ENCODE measurements at regions not wholly inside any gene's neighbourhood (a gene's known extent, or its start where the extent isn't known, plus 50 kb on each side); places are given as distances from the start of the nearest gene placed in this dataset.

- Histone ChIP-seq H3K79me2 (ENCODE audit: control insufficient read depth, insufficient read depth, low read length) (no peaks in the 10 kb centered on the region), H2AFZ (ENCODE audit: low read depth, low read length) (no peak overlapping the region), H3K4me2 (ENCODE audit: insufficient read depth, low read length) (no peak overlapping the region), H3K9ac (replicated peaks; ENCODE audit: extremely low read depth, insufficient read depth, low read length) (no peak overlapping the region), H3K27ac (ENCODE audit: insufficient read depth, low read depth, low read length) (no peak overlapping the region), H3K9me3 (replicated peaks; ENCODE audit: control insufficient read depth, insufficient read depth, low read length) (peaks cover 3% of the 10 kb centered on the region), H3K4me1 (ENCODE audit: control insufficient read depth, extremely low read depth, insufficient read depth, low read length) (no peaks in the 10 kb centered on the region), H3K36me3 (ENCODE audit: control insufficient read depth in 2 of 2, extremely low read depth in 1 of 2, insufficient read depth in 2 of 2, low read length in 2 of 2) (no peaks in the 10 kb centered on the region), H3K27me3 (ENCODE audit: control insufficient read depth in 2 of 2, insufficient read depth in 2 of 2, low read length in 2 of 2) (no peaks in the 10 kb centered on the region), H3K4me3 (replicated peaks in 1 of 3; ENCODE audit: insufficient read depth in 1 of 3, low read depth in 1 of 3, low read length in 3 of 3) (no peak overlapping the region), H3K9me1 (replicated peaks; ENCODE audit: control insufficient read depth, extremely low read depth, insufficient read depth, low read length) (no peaks in the 10 kb centered on the region), H4K20me1 (replicated peaks; ENCODE audit: control insufficient read depth, extremely low read depth, insufficient read depth, low read length) (no peaks in the 10 kb centered on the region)
- CTCF ChIA-PET, result no interaction called here
- POLR2A ChIA-PET, result no interaction called here
- DNase-seq (ENCODE audit: low read depth, low spot score), result no peak
- intact Hi-C loops (cut with micrococcal nuclease), result no loop called here
- dilution Hi-C loops (cut with MboI; ENCODE audit: extremely low pct_ligation_motif_present, low sequenced_read_pairs), result no loop called here
- no TSS peak for BruUV-seq (replicated peaks)
- TF ChIP-seq MYC (IDR thresholded peaks at IDR 0.05; ENCODE audit: low read depth, low read length), result no peak
- no peak for TF ChIP-seq POLR2A (IDR thresholded peaks at IDR 0.05; ENCODE audit: low read depth, low read length)
- TF ChIP-seq POLR2AphosphoS5 (IDR thresholded peaks at IDR 0.05; ENCODE audit: insufficient read depth, low read depth, low read length), result no peak
- no peak for TF ChIP-seq EZH2 (IDR thresholded peaks at IDR 0.05; ENCODE audit: borderline replicate concordance, low read depth, low read length, severe bottlenecking)
- TF ChIP-seq JUN (IDR thresholded peaks at IDR 0.05; ENCODE audit: borderline replicate concordance, insufficient read depth, insufficient read length, low read depth), result no peak
- TF ChIP-seq, protein P1, sequence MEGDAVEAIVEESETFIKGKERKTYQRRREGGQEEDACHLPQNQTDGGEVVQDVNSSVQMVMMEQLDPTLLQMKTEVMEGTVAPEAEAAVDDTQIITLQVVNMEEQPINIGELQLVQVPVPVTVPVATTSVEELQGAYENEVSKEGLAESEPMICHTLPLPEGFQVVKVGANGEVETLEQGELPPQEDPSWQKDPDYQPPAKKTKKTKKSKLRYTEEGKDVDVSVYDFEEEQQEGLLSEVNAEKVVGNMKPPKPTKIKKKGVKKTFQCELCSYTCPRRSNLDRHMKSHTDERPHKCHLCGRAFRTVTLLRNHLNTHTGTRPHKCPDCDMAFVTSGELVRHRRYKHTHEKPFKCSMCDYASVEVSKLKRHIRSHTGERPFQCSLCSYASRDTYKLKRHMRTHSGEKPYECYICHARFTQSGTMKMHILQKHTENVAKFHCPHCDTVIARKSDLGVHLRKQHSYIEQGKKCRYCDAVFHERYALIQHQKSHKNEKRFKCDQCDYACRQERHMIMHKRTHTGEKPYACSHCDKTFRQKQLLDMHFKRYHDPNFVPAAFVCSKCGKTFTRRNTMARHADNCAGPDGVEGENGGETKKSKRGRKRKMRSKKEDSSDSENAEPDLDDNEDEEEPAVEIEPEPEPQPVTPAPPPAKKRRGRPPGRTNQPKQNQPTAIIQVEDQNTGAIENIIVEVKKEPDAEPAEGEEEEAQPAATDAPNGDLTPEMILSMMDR (IDR thresholded peaks at IDR 0.05; ENCODE audit: extremely low read depth in 1 of 2, insufficient read depth in 1 of 2, low read depth in 1 of 2, low read length in 2 of 2), result no peak
- FAIRE-seq, result no peak
Measured at GRCh38 chr5:5711592-5711991, 289.1 kb downstream of the ICE1 start.

- H3K27ac ChIP-seq (ENCODE audit: insufficient read depth, low read depth, low read length), result no peak overlapping the region
- H3K4me3 ChIP-seq (replicated peaks in 1 of 3; ENCODE audit: insufficient read depth in 1 of 3, low read depth in 1 of 3, low read length in 3 of 3), result no peak overlapping the region
- intact Hi-C loops (cut with micrococcal nuclease) (no loop called here), dilution Hi-C loops (cut with MboI; ENCODE audit: extremely low pct_ligation_motif_present, low sequenced_read_pairs) (no loop called here)
- ChIA-PET CTCF (no interaction called here), POLR2A (no interaction called here)
- BruUV-seq (replicated peaks), result no TSS peak
- no peak overlapping the region for H3K4me2 ChIP-seq (ENCODE audit: insufficient read depth, low read length)
- FAIRE-seq (no peak), DNase-seq (ENCODE audit: low read depth, low spot score) (no peak)
- no peak overlapping the region for H2AFZ ChIP-seq (ENCODE audit: low read depth, low read length)
- no peak for TF ChIP-seq FOS (IDR thresholded peaks at IDR 0.05; ENCODE audit: borderline replicate concordance, insufficient read depth, low read length)
- no peak for TF ChIP-seq JUN (IDR thresholded peaks at IDR 0.05; ENCODE audit: borderline replicate concordance, insufficient read depth, insufficient read length, low read depth)
- TF ChIP-seq, protein P2, sequence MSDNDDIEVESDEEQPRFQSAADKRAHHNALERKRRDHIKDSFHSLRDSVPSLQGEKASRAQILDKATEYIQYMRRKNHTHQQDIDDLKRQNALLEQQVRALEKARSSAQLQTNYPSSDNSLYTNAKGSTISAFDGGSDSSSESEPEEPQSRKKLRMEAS (IDR thresholded peaks at IDR 0.05; ENCODE audit: insufficient read depth, insufficient read length), result no peak
- TF ChIP-seq MYC (IDR thresholded peaks at IDR 0.05; ENCODE audit: low read depth, low read length), result no peak
- TF ChIP-seq, protein P1 (IDR thresholded peaks at IDR 0.05; ENCODE audit: extremely low read depth in 1 of 2, insufficient read depth in 1 of 2, low read depth in 1 of 2, low read length in 2 of 2), result no peak
- TF ChIP-seq GATA2 (IDR thresholded peaks at IDR 0.05; ENCODE audit: insufficient read depth, insufficient read length, low read depth, low read length), result no peak
- no peak for TF ChIP-seq POLR2AphosphoS5 (IDR thresholded peaks at IDR 0.05; ENCODE audit: insufficient read depth, low read depth, low read length)
- TF ChIP-seq POLR2A (IDR thresholded peaks at IDR 0.05; ENCODE audit: low read depth, low read length), result no peak
- TF ChIP-seq EZH2 (IDR thresholded peaks at IDR 0.05; ENCODE audit: borderline replicate concordance, low read depth, low read length, severe bottlenecking), result no peak
- peaks cover 2% of the 10 kb centered on the region for H3K9me3 ChIP-seq (replicated peaks; ENCODE audit: control insufficient read depth, insufficient read depth, low read length)
- no peak overlapping the region for H3K9ac ChIP-seq (replicated peaks; ENCODE audit: extremely low read depth, insufficient read depth, low read length)
- H3K9me1 ChIP-seq (replicated peaks; ENCODE audit: control insufficient read depth, extremely low read depth, insufficient read depth, low read length), result no peaks in the 10 kb centered on the region
- no peaks in the 10 kb centered on the region for H3K4me1 ChIP-seq (ENCODE audit: control insufficient read depth, extremely low read depth, insufficient read depth, low read length)
- H4K20me1 ChIP-seq (replicated peaks; ENCODE audit: control insufficient read depth, extremely low read depth, insufficient read depth, low read length), result no peaks in the 10 kb centered on the region
- no peaks in the 10 kb centered on the region for H3K27me3 ChIP-seq (ENCODE audit: control insufficient read depth in 2 of 2, insufficient read depth in 2 of 2, low read length in 2 of 2)
- no peaks in the 10 kb centered on the region for H3K36me3 ChIP-seq (ENCODE audit: control insufficient read depth in 2 of 2, extremely low read depth in 1 of 2, insufficient read depth in 2 of 2, low read length in 2 of 2)
- H3K79me2 ChIP-seq (ENCODE audit: control insufficient read depth, insufficient read depth, low read length), result no peaks in the 10 kb centered on the region
Measured at GRCh38 chr5:5711112-5711511, 288.6 kb downstream of the ICE1 start.
